Nephron progenitor cell (in vitro differentiated cells): ENCODE measurements at regions not wholly inside any gene's neighbourhood (a gene's known extent, or its start where the extent isn't known, plus 50 kb on each side); places are given as distances from the start of the nearest gene placed in this dataset.

Source experiments
- DNase-seq: peaks from one replicate; pipeline ENCODE4 v3.0.0; 2021
- H3K27ac Mint-ChIP-seq: 2 replicates; pipeline ENCODE4 v1.8.0; 2021; ENCODE audit warnings: mild to moderate bottlenecking, moderate library complexity, mixed read lengths
- H3K27me3 Mint-ChIP-seq: 2 replicates; pipeline ENCODE4 v1.8.0; 2021; ENCODE audit warnings: mild to moderate bottlenecking, low read depth, mixed read lengths; ENCODE audit not compliant: poor library complexity
- H3K36me3 Mint-ChIP-seq: 2 replicates; pipeline ENCODE4 v1.8.0; 2021; ENCODE audit warnings: low read depth, mixed read lengths
- H3K4me1 Mint-ChIP-seq: 2 replicates; pipeline ENCODE4 v1.8.0; 2021; ENCODE audit warnings: mixed read lengths
- H3K4me3 Mint-ChIP-seq: 2 replicates; pipeline ENCODE4 v1.8.0; 2021; ENCODE audit warnings: mild to moderate bottlenecking, moderate library complexity, mixed read lengths
- H3K9me3 Mint-ChIP-seq: 2 replicates; pipeline ENCODE4 v1.8.0; 2021; ENCODE audit warnings: mild to moderate bottlenecking, moderate library complexity, mixed read lengths
- TF ChIP-seq, protein P1 (sequence below): fragments of 200-600 bp; sonication (generic); IDR thresholded peaks from 2 replicates; pipeline ENCODE4 v1.5.0; 2021; ENCODE audit warnings: antibody characterized with exemption

DNA sequence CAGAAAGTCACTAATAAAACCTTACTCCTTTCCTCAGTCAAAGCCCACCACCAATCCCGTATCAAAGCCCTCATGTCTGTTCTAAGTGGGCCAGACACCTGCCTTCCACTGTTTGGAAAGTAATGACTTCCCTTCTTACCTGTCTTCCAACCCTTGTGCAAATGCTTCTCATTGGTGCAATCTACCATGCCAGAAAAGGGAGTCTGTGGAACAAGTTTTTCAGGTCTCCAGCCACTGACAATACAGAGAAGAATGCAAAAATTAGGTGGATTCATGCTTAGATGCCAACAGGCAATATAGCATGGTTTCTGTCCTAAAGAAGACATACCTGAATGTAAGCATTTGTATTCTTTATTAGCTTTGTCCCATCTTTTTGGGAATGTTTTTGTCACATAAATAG is 1140.6 kb upstream of the LRRTM1 start:
- no peak for DNase-seq
- no peaks in the 10 kb centered on the region for H3K9me3 Mint-ChIP-seq
- no peaks in the 10 kb centered on the region for H3K36me3 Mint-ChIP-seq
- no peaks in the 10 kb centered on the region for H3K27me3 Mint-ChIP-seq
- TF ChIP-seq, protein P1, sequence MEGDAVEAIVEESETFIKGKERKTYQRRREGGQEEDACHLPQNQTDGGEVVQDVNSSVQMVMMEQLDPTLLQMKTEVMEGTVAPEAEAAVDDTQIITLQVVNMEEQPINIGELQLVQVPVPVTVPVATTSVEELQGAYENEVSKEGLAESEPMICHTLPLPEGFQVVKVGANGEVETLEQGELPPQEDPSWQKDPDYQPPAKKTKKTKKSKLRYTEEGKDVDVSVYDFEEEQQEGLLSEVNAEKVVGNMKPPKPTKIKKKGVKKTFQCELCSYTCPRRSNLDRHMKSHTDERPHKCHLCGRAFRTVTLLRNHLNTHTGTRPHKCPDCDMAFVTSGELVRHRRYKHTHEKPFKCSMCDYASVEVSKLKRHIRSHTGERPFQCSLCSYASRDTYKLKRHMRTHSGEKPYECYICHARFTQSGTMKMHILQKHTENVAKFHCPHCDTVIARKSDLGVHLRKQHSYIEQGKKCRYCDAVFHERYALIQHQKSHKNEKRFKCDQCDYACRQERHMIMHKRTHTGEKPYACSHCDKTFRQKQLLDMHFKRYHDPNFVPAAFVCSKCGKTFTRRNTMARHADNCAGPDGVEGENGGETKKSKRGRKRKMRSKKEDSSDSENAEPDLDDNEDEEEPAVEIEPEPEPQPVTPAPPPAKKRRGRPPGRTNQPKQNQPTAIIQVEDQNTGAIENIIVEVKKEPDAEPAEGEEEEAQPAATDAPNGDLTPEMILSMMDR: no peak
- no peak overlapping the region for H3K4me3 Mint-ChIP-seq
- H3K4me1 Mint-ChIP-seq: no peaks in the 10 kb centered on the region
- H3K27ac Mint-ChIP-seq: no peak overlapping the region

DNA sequence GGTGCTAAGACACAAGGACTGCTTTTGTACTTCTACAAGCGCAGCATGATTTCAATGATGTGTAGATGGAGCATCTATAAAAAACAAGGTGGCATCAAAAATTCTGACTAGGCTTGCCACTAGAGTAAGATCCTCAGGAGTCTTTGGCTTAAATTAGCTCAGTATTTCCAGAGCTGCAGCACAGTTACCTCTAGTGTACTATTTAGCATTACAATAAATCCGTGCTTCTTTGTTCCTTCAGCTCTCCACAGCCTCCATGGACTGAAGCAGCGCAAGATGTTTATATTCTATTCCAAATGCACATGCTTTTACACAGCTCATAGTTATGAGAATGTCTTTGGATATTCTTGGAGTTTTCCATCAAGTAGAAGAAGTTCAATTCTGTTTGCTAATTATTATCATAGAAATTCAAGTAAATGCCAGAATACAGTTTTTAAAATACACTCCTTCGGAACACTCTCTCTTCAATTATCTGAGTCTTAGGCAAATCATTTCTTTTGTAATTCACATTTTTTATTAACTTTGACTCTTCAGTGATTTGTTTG is 1133.0 kb upstream of the LRRTM1 start:
- H3K9me3 Mint-ChIP-seq: no peaks in the 10 kb centered on the region
- TF ChIP-seq, protein P1: no peak
- DNase-seq: no peak
- peaks cover 3% of the 10 kb centered on the region for H3K27me3 Mint-ChIP-seq
- H3K4me1 Mint-ChIP-seq: no peaks in the 10 kb centered on the region
- no peak overlapping the region for H3K4me3 Mint-ChIP-seq
- no peak overlapping the region for H3K27ac Mint-ChIP-seq
- H3K36me3 Mint-ChIP-seq: no peaks in the 10 kb centered on the region

DNA sequence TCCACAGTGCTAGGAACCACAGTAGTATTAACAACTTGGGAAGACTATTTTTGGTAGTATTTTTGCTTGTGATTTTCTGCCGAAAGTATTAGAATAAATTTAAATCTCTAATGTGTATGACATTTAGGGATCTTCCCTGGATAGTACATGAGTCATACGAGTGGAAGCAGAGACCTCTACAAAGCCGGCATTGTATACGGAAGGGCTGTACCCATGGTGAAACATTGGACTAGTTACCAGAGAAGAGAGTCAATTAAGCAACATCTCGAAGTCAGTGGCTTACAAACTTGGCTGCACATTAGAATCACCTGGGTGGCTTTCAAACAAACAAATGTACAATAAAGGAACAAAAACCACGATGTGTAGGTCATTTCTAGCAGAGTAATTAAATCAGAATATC is 1131.7 kb upstream of the LRRTM1 start:
- Mint-ChIP-seq H3K27ac (no peak overlapping the region), H3K4me3 (no peak overlapping the region), H3K4me1 (no peaks in the 10 kb centered on the region), H3K27me3 (peaks cover 3% of the 10 kb centered on the region), H3K36me3 (no peaks in the 10 kb centered on the region), H3K9me3 (no peaks in the 10 kb centered on the region)
- no peak for DNase-seq
- TF ChIP-seq, protein P1: no peak

DNA sequence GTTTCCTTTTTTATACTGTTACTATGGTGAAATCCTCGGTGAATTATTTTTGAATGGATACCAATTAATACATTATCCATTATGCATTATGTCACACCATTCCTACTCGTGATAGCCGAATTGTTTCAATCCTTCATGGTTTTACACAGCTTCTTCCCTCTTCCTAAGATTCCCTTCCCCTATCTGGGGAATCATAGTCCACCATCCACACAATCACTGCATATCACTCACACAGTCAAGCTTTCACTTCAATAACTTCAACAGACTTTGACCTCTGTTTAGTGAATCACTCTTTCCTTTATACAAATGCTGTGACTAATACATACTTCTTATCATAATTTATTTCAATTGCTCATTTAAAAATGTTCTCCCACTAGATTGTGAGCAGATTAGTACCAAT is 1108.1 kb upstream of the LRRTM1 start:
- DNase-seq: no peak

DNA sequence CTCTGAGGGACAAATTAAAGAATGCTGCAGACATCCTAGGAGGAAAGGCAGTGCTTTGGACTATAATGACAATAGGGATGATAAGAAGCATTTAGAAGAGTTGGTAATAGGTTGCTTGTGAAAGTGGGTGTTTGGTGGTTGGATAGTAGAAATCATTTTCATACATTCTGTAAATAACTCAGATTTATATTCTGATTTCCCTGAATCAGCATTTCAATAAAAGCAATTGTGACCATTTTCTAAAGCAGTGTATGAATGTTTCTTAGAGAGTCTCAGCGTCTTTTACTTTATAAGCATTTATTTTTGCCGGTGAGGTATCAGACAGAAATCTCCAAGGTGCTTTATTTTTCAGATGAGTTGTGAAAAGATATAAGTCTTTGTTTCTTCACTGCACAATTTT is 1099.0 kb upstream of the LRRTM1 start:
- Mint-ChIP-seq H3K27me3 (no peaks in the 10 kb centered on the region), H3K36me3 (no peaks in the 10 kb centered on the region), H3K9me3 (no peaks in the 10 kb centered on the region), H3K4me3 (no peak overlapping the region), H3K27ac (no peak overlapping the region), H3K4me1 (peaks cover 8% of the 10 kb centered on the region)
- no peak for DNase-seq
- TF ChIP-seq, protein P1: no peak

More for the DNA sequence above, 1108.1 kb upstream of the LRRTM1 start:
- Mint-ChIP-seq H3K27me3 (peaks cover 5% of the 10 kb centered on the region), H3K9me3 (no peaks in the 10 kb centered on the region), H3K4me3 (no peak overlapping the region), H3K36me3 (no peaks in the 10 kb centered on the region), H3K27ac (no peak overlapping the region), H3K4me1 (no peaks in the 10 kb centered on the region)
- TF ChIP-seq, protein P1: no peak

DNA sequence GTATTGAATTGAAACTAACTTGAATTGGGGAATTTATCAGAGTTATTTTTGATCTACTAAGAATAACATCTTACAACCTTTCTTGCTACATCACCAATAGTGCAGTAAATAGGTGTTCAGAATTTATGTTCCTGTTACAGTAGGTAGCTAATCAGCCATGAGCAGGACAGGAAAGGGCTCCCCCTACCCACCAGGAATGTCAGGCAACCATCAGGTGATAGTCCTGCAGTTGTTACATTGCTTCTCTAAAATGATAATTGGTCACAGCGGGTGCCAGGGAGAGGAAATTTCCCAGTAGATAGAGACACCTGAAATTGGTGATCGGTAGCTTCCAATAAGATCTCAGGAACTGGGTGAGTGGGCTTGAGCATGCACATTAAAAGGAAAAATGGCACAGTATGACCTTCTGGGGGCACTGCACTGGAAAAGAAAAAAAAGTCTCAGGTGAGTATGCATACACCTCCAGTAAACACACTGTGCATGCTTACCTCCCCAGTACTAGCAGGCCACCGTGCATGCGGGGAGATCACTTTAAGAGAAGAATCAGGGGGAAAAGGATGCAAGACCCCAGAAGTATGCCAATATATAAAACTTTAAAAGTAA is 1092.0 kb upstream of the LRRTM1 start:
- no peaks in the 10 kb centered on the region for H3K27me3 Mint-ChIP-seq
- TF ChIP-seq, protein P1: no peak
- H3K27ac Mint-ChIP-seq: no peak overlapping the region
- H3K9me3 Mint-ChIP-seq: no peaks in the 10 kb centered on the region
- peaks cover 8% of the 10 kb centered on the region for H3K4me1 Mint-ChIP-seq
- no peaks in the 10 kb centered on the region for H3K36me3 Mint-ChIP-seq
- H3K4me3 Mint-ChIP-seq: no peak overlapping the region
- no peak for DNase-seq
